Osteoblast (primary cell): ENCODE measurements at regions not wholly inside any gene's neighbourhood (a gene's known extent, or its start where the extent isn't known, plus 50 kb on each side); places are given as distances from the start of the nearest gene placed in this dataset.
"Not testable (repeated sequence)": the region's sequence is repeated elsewhere in the genome, so short reads cannot be mapped to it uniquely, and the experiment has no call there.

Source experiments
- DNase-seq: peaks from one replicate; pipeline ENCODE4 v3.0.0; 2011; ENCODE audit warnings: low spot score, mixed read lengths; ENCODE audit not compliant: insufficient read length; ENCODE audit errors: missing footprints
- H2AFZ ChIP-seq: 2 replicates; pipeline ENCODE4 v1.6.0; 2011; ENCODE audit warnings: mild to moderate bottlenecking, low read length
- H3K27ac ChIP-seq: 2 replicates; pipeline ENCODE4 v1.5.1; 2011; ENCODE audit warnings: mild to moderate bottlenecking, low read depth, low read length, moderate library complexity
- H3K27me3 ChIP-seq: 2 replicates; pipeline ENCODE4 v1.6.0; 2012; ENCODE audit warnings: mild to moderate bottlenecking, control low read depth, inconsistent platforms, low read length, moderate library complexity; ENCODE audit not compliant: insufficient read depth
- H3K36me3 ChIP-seq: 2 replicates; pipeline ENCODE4 v1.5.1; 2011; ENCODE audit warnings: mild to moderate bottlenecking, low read length, control low read depth, moderate library complexity; ENCODE audit not compliant: insufficient read depth
- H3K4me1 ChIP-seq: 2 replicates; pipeline ENCODE4 v1.5.1; 2011; ENCODE audit warnings: mild to moderate bottlenecking, low read length, control low read depth, moderate library complexity; ENCODE audit not compliant: insufficient read depth
- H3K4me2 ChIP-seq: 2 replicates; pipeline ENCODE4 v1.6.0; 2011; ENCODE audit warnings: mild to moderate bottlenecking, low read length; ENCODE audit not compliant: insufficient read depth
- H3K4me3 ChIP-seq: fragments of 200-600 bp; sonication (generic); 3 replicates; pipeline ENCODE4 v1.5.1; 2012; ENCODE audit warnings: mild to moderate bottlenecking, low read length, inconsistent platforms; ENCODE audit not compliant: insufficient read depth
- H3K79me2 ChIP-seq: 2 replicates; pipeline ENCODE4 v1.6.0; 2012; ENCODE audit warnings: mild to moderate bottlenecking, low read length, control low read depth, inconsistent platforms; ENCODE audit not compliant: insufficient read depth
- H3K9me3 ChIP-seq: 2 replicates; pipeline ENCODE4 v1.5.1; 2011; ENCODE audit warnings: low read depth, low read length, control low read depth
- H4K20me1 ChIP-seq: 2 replicates; pipeline ENCODE4 v1.6.0; 2012; ENCODE audit warnings: mild to moderate bottlenecking, low read length, control low read depth; ENCODE audit not compliant: insufficient read depth
- TF ChIP-seq, protein P1 (sequence below): IDR thresholded peaks from 2 replicates; pipeline ENCODE4 v1.5.1; 2011; ENCODE audit warnings: mild to moderate bottlenecking, low read depth, low read length, moderate library complexity; ENCODE audit errors: extremely low read depth

DNA sequence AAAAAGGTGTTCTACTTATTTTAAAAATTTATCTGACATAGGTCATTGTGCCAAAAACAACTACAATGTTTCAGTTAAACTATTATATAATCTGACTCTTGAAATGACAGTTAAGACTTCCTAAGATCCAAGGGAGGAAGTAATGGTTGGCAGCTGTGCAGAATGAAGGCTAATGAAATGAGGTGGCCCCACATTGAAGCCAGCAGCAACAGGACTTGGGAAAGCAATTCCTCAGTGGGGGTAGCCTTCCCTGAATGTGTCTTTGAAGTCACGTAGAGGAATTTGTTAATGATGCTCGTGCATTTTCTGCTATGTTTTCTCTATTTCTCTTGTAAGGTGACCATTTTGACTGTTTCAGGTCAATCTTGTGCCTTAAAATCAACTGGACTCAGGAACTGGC lies 162.4 kb upstream of the DAAM1 start:
- DNase-seq = no peak
- Histone ChIP-seq H4K20me1 (no peaks in the 10 kb centered on the region), H3K4me1 (peaks cover 6% of the 10 kb centered on the region), H3K27ac (no peak overlapping the region), H3K27me3 (no peaks in the 10 kb centered on the region), H3K9me3 (no peaks in the 10 kb centered on the region), H2AFZ (no peak overlapping the region), H3K79me2 (no peaks in the 10 kb centered on the region), H3K36me3 (no peaks in the 10 kb centered on the region), H3K4me3 (no peak overlapping the region), H3K4me2 (no peak overlapping the region)
- TF ChIP-seq, protein P1, sequence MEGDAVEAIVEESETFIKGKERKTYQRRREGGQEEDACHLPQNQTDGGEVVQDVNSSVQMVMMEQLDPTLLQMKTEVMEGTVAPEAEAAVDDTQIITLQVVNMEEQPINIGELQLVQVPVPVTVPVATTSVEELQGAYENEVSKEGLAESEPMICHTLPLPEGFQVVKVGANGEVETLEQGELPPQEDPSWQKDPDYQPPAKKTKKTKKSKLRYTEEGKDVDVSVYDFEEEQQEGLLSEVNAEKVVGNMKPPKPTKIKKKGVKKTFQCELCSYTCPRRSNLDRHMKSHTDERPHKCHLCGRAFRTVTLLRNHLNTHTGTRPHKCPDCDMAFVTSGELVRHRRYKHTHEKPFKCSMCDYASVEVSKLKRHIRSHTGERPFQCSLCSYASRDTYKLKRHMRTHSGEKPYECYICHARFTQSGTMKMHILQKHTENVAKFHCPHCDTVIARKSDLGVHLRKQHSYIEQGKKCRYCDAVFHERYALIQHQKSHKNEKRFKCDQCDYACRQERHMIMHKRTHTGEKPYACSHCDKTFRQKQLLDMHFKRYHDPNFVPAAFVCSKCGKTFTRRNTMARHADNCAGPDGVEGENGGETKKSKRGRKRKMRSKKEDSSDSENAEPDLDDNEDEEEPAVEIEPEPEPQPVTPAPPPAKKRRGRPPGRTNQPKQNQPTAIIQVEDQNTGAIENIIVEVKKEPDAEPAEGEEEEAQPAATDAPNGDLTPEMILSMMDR = no peak

DNA sequence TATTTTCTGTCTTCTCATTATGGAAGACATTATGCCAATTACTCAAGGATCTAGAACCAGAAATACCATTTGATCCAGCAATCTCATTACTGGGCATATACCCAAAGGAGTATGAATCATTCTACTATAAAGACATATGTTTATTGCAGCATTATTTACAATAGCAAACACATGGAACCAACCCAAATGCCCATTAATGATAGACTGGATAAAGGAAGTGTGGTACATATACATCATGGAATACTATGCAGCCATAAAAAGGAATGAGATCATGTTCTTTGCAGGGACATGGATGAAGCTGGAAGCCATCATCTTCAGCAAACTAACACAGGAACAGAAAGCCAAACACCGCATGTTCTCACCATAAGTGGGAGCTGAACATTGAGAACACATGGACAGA lies 161.8 kb upstream of the DAAM1 start:
- not testable (repeated sequence) for H3K36me3 ChIP-seq, H3K9me3 ChIP-seq, H3K27me3 ChIP-seq, H3K79me2 ChIP-seq, H3K4me1 ChIP-seq, H3K27ac ChIP-seq, H4K20me1 ChIP-seq, H3K4me2 ChIP-seq, H2AFZ ChIP-seq, H3K4me3 ChIP-seq, DNase-seq

DNA sequence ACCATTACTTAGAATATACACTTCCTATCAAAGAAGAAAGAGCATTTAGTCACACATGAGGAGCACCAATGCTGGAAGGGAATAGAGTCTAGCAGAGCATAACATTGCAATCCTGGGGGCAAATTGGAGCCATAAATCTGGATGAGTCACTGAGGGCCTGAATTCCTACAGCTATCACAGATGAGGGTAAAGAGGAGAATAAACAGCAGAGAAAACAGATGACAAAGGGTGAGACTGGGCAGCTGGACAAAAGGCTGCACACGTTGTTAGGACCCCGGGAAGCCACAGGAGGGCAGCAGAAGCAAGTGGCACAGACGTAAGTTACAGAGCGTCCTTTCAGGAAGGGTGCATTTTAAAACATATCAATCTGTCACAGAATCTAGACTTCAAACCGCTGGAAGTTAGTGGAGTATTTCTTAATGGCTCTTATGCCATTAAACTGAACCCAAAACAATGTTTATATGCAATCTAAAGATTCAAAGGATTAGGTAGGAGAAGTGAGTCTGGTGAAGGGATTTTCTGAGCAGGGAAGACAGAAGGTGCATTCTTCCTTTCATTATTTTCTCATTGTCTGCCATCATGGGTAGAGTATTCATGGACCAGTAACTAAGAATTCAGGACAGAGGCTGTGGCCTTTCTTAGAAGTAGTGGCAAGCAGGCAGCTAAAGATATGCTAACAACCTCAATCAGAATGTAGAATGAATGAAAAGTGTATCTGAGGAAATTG lies 159.8 kb upstream of the DAAM1 start:
- no peaks in the 10 kb centered on the region for H3K79me2 ChIP-seq
- H4K20me1 ChIP-seq = no peaks in the 10 kb centered on the region
- peak overlapping the region; percentile 5 for H3K4me3 ChIP-seq
- peak overlapping the region; percentile 23 for H3K27ac ChIP-seq
- no peaks in the 10 kb centered on the region for H3K27me3 ChIP-seq
- H3K36me3 ChIP-seq = no peaks in the 10 kb centered on the region
- TF ChIP-seq, protein P1 = peak; percentile 98
- peaks cover 9% of the 10 kb centered on the region for H3K4me1 ChIP-seq
- no peaks in the 10 kb centered on the region for H3K9me3 ChIP-seq
- peak overlapping the region; percentile 66 for H3K4me2 ChIP-seq
- H2AFZ ChIP-seq = peak overlapping the region; percentile 77
- DNase-seq = peak; percentile 78

DNA sequence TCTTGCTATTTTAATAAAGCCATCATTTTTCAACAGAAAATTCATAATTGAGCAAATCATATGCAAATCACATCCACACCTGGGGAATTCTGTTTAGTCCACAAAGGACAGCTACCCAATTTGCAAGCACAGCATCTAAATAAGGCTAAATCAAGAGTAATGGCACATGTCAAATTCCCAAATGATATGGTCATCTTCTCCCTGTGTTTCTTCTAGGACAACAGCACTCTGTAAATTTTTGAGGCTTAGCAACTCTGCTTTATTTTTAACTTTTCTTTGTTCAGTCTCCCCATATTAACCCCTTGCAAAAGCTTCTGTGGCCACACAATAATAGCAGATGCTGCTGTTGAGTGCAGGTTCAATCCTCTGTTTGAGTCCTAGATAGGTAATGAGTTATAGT lies 155.6 kb upstream of the DAAM1 start:
- peak; percentile 59 for DNase-seq
- no peaks in the 10 kb centered on the region for H3K9me3 ChIP-seq

More for the DNA sequence above, 155.6 kb upstream of the DAAM1 start:
- Histone ChIP-seq H3K27ac (no peak overlapping the region), H3K36me3 (no peaks in the 10 kb centered on the region), H2AFZ (no peak overlapping the region), H3K27me3 (no peaks in the 10 kb centered on the region), H3K4me1 (peaks cover 9% of the 10 kb centered on the region), H3K4me3 (no peak overlapping the region), H3K79me2 (no peaks in the 10 kb centered on the region), H4K20me1 (no peaks in the 10 kb centered on the region), H3K4me2 (no peak overlapping the region)
- TF ChIP-seq, protein P1 = no peak
